ENCODE measurements at regions not wholly inside any gene's neighbourhood (a gene's known extent, or its start where the extent isn't known, plus 50 kb on each side); places are given as distances from the start of the nearest gene placed in this dataset.

DNA sequence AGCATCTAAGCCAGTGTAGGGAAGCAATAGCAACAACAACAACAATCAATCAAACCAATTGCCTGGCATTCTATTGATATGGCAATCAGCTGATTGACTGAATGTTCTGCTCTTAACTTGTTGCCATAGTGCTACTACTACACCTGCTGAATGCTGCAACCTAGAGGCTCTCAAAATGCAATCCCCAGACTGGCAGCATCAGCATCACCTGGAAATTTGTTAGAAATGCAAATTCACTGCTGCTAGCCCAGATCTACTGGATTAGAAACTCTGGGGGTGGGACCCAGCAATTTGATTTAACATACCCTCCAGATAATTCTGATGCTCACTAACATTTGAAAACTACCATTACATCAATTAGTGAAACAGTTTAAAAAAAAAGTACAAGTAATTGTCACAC is 363.6 kb downstream of the SNAPC1 start:
- Mint-ChIP-seq H3K4me3 (no peak overlapping the region), H3K27ac (no peak overlapping the region), H3K4me1 (peaks cover 0 to 6% of the 10 kb centered on the region in 2 donors), H3K9me3 (no peaks in the 10 kb centered on the region), H3K27me3 (ENCODE audit: low read depth in 2 of 2) (peaks cover 11 to 60% of the 10 kb centered on the region in 2 donors), H3K36me3 (no peaks in the 10 kb centered on the region)
- intact Hi-C loops (cut with micrococcal nuclease) = loop anchor here (5.0 kb wide), 1 partner anchor 858 kb away; no protein-coding TSS in a partner anchor
- no peak for ATAC-seq
- Histone ChIP-seq H3K27me3 (ENCODE audit: control insufficient read depth, insufficient read depth, low read length) (peaks cover 18% of the 10 kb centered on the region), H3K9me3 (ENCODE audit: control insufficient read depth, insufficient read depth, low read length) (no peaks in the 10 kb centered on the region), H3K4me1 (ENCODE audit: control insufficient read depth, insufficient read depth, low read length) (no peaks in the 10 kb centered on the region), H3K36me3 (ENCODE audit: control insufficient read depth, insufficient read depth, low read length) (no peaks in the 10 kb centered on the region), H3K27ac (ENCODE audit: low read length) (no peak overlapping the region), H3K4me3 (ENCODE audit: low read length) (no peak overlapping the region)
- DNase-seq = no peak
- TF ChIP-seq, protein P1, sequence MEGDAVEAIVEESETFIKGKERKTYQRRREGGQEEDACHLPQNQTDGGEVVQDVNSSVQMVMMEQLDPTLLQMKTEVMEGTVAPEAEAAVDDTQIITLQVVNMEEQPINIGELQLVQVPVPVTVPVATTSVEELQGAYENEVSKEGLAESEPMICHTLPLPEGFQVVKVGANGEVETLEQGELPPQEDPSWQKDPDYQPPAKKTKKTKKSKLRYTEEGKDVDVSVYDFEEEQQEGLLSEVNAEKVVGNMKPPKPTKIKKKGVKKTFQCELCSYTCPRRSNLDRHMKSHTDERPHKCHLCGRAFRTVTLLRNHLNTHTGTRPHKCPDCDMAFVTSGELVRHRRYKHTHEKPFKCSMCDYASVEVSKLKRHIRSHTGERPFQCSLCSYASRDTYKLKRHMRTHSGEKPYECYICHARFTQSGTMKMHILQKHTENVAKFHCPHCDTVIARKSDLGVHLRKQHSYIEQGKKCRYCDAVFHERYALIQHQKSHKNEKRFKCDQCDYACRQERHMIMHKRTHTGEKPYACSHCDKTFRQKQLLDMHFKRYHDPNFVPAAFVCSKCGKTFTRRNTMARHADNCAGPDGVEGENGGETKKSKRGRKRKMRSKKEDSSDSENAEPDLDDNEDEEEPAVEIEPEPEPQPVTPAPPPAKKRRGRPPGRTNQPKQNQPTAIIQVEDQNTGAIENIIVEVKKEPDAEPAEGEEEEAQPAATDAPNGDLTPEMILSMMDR (IDR thresholded peaks at IDR 0.05) = no peak

- H3K36me3 ChIP-seq (ENCODE audit: control insufficient read depth, insufficient read depth, low read length) = no peaks in the 10 kb centered on the region
- H3K4me3 ChIP-seq (ENCODE audit: low read length) = no peak overlapping the region
- DNase-seq (peak in 1 of 2 donors; percentile 68), ATAC-seq (peak; percentile 61 to 87 (median 76))
- no peak overlapping the region for H3K27ac ChIP-seq (ENCODE audit: low read length)
- no peaks in the 10 kb centered on the region for H3K4me1 ChIP-seq (ENCODE audit: control insufficient read depth, insufficient read depth, low read length)
- WGBS (ENCODE audit: insufficient coverage) = 18% methylated on average over 7 of the region's 7 CpGs
- peaks cover 22% of the 10 kb centered on the region for H3K27me3 ChIP-seq (ENCODE audit: control insufficient read depth, insufficient read depth, low read length)
- Mint-ChIP-seq H3K9me3 (no peaks in the 10 kb centered on the region), H3K27me3 (ENCODE audit: low read depth in 2 of 2) (peaks cover 19 to 61% of the 10 kb centered on the region in 2 donors), H3K36me3 (no peaks in the 10 kb centered on the region), H3K4me1 (peaks cover 0 to 6% of the 10 kb centered on the region in 2 donors), H3K27ac (no peak overlapping the region), H3K4me3 (no peak overlapping the region)
- TF ChIP-seq, protein P1 (IDR thresholded peaks at IDR 0.05) = peak; percentile 95
- H3K9me3 ChIP-seq (ENCODE audit: control insufficient read depth, insufficient read depth, low read length) = no peaks in the 10 kb centered on the region
- intact Hi-C loops (cut with micrococcal nuclease) = loop anchor here (1.0 to 5.0 kb wide), 4 partner anchors 202 to 860 kb away; no protein-coding TSS in a partner anchor
Measured at GRCh38 chr14:62126879-62127478, 364.8 kb downstream of the SNAPC1 start.

- no peaks in the 10 kb centered on the region for H3K36me3 ChIP-seq (ENCODE audit: control insufficient read depth, insufficient read depth, low read length)
- Mint-ChIP-seq H3K27me3 (ENCODE audit: low read depth in 2 of 2) (peaks cover 27 to 81% of the 10 kb centered on the region in 2 donors), H3K4me1 (no peaks in the 10 kb centered on the region), H3K9me3 (no peaks in the 10 kb centered on the region), H3K27ac (no peak overlapping the region), H3K36me3 (no peaks in the 10 kb centered on the region), H3K4me3 (no peak overlapping the region)
- no peaks in the 10 kb centered on the region for H3K4me1 ChIP-seq (ENCODE audit: control insufficient read depth, insufficient read depth, low read length)
- ATAC-seq (no peak), DNase-seq (no peak)
- H3K27ac ChIP-seq (ENCODE audit: low read length) = no peak overlapping the region
- no CpG with 5 or more reads among the region's 4 CpGs for whole genome bisulfite sequencing (ENCODE audit: insufficient coverage)
- H3K27me3 ChIP-seq (ENCODE audit: control insufficient read depth, insufficient read depth, low read length) = peaks cover 21% of the 10 kb centered on the region
- H3K4me3 ChIP-seq (ENCODE audit: low read length) = no peak overlapping the region
- no peaks in the 10 kb centered on the region for H3K9me3 ChIP-seq (ENCODE audit: control insufficient read depth, insufficient read depth, low read length)
- TF ChIP-seq, protein P1 (IDR thresholded peaks at IDR 0.05) = no peak
- intact Hi-C loops (cut with micrococcal nuclease) = no loop called here
Measured at GRCh38 chr14:62130441-62130840, 368.2 kb downstream of the SNAPC1 start.

Data from natural killer cell (primary cell).